Keratinocyte (primary cell): ENCODE measurements at regions not wholly inside any gene's neighbourhood (a gene's known extent, or its start where the extent isn't known, plus 50 kb on each side); places are given as distances from the start of the nearest gene placed in this dataset.

ENCODE experiments used
- EZH2 ChIP-seq: IDR thresholded peaks from one replicate; pipeline ENCODE4 v1.6.1; 2012; ENCODE audit warnings: inconsistent platforms, mild to moderate bottlenecking, low read length, moderate library complexity
- TF ChIP-seq, protein P1 (sequence below), 3 experiments: IDR thresholded peaks in 1 of 3; conservative IDR thresholded peaks in 1 of 3; optimal IDR thresholded peaks in 1 of 3; 2 replicates in 2 of 3; 3 replicates in 1 of 3; pipeline versions ENCODE3 to v1.5.1; 2011; ENCODE audit warnings: low read length in 3 of 3, mild to moderate bottlenecking in 3 of 3, moderate library complexity in 2 of 3, control low read depth in 1 of 3, inconsistent platforms in 1 of 3; ENCODE audit not compliant: insufficient read depth in 2 of 3; ENCODE audit errors: extremely low read depth in 1 of 3

DNA sequence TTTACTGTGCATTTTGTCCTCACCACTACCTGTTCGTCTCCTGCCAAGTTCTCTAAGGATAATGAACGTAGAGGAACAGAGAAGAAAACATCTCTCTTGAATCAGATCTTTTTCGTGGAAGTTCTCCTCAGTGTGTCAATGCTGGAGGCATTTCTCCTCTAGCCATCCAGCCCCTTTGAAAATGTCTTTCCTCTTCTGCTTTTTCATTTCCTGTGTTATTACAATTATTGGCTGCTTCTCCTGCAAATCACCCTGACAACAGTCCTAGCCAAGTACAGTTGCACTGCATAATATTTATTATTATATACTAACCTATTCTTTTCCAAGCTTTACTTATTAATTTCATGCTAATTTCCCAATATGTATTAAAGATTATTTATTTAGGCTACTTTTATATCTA lies 61.8 kb upstream of the TRPM3 start:
- no peak for TF ChIP-seq EZH2
- TF ChIP-seq, protein P1, sequence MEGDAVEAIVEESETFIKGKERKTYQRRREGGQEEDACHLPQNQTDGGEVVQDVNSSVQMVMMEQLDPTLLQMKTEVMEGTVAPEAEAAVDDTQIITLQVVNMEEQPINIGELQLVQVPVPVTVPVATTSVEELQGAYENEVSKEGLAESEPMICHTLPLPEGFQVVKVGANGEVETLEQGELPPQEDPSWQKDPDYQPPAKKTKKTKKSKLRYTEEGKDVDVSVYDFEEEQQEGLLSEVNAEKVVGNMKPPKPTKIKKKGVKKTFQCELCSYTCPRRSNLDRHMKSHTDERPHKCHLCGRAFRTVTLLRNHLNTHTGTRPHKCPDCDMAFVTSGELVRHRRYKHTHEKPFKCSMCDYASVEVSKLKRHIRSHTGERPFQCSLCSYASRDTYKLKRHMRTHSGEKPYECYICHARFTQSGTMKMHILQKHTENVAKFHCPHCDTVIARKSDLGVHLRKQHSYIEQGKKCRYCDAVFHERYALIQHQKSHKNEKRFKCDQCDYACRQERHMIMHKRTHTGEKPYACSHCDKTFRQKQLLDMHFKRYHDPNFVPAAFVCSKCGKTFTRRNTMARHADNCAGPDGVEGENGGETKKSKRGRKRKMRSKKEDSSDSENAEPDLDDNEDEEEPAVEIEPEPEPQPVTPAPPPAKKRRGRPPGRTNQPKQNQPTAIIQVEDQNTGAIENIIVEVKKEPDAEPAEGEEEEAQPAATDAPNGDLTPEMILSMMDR (optimal IDR thresholded peaks at IDR 0.05 in 1 of 3, IDR thresholded peaks at IDR 0.05 in 1 of 3, conservative IDR thresholded peaks at IDR 0.05 in 1 of 3; ENCODE audit: extremely low read depth in 1 of 3, insufficient read depth in 2 of 3, low read length in 3 of 3): no peak
